Erythroblast (primary cell): ENCODE measurements at regions not wholly inside any gene's neighbourhood (a gene's known extent, or its start where the extent isn't known, plus 50 kb on each side); places are given as distances from the start of the nearest gene placed in this dataset.

ENCODE experiments used
- GATA1 ChIP-seq: IDR thresholded peaks from 2 replicates; pipeline ENCODE4 v1.6.1; 2011; ENCODE audit warnings: low read depth, mild to moderate bottlenecking, control low read depth, low read length, moderate library complexity
- POLR2A ChIP-seq: IDR thresholded peaks from 2 replicates; pipeline ENCODE4 v1.6.1; 2011; ENCODE audit warnings: mild to moderate bottlenecking, low read length

DNA sequence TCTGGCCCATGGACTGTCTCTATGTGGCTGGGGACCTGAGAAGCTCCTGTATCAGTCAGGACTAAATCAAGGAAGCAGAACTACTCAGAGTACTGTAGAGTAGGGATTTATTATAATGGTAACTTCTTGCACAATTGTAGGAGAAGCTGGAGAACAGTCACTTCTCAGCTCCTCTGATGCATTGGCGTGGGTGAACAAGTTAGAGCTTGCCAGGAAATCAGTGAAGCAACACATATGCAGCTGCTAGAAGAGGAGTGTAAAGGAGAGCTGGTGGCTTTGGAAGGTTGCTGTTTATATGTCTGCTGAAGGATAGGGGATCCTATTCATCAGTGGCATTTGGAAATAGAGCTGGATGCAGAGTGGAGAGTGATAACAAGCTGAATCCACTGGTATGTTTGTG is 215.5 kb upstream of the CWC22 start:
- TF ChIP-seq POLR2A (no peak), GATA1 (no peak)
